GM19324 (cell line): ENCODE measurements at regions not wholly inside any gene's neighbourhood (a gene's known extent, or its start where the extent isn't known, plus 50 kb on each side); places are given as distances from the start of the nearest gene placed in this dataset.
"Not testable (repeated sequence)": the region's sequence is repeated elsewhere in the genome, so short reads cannot be mapped to it uniquely, and the experiment has no call there.

Experiments
- ATAC-seq: cut with Tn5 transposase; IDR thresholded peaks from one replicate; pipeline ENCODE4 v1.9.1; 2021; ENCODE audit warnings: mild to moderate bottlenecking, moderate library complexity; ENCODE audit not compliant: unreplicated experiment, low FRiP score

- ATAC-seq, result no peak
These were observed 534.6 kb upstream of the TMEFF2 start for GRCh38 chr2:192729369-192729768.

GRCh38 chr2:192725991-192726390, 531.3 kb upstream of the TMEFF2 start:
- no peak for ATAC-seq

- no peak for ATAC-seq
These were observed 524.9 kb upstream of the TMEFF2 start for GRCh38 chr2:192719629-192720028.

GRCh38 chr2:192718340-192718739, 523.6 kb upstream of the TMEFF2 start:
- ATAC-seq, result no peak

- ATAC-seq, result no peak
These were observed 506.2 kb upstream of the TMEFF2 start for GRCh38 chr2:192700934-192701333.

- no peak for ATAC-seq
These were observed 503.1 kb upstream of the TMEFF2 start for GRCh38 chr2:192697880-192698279.

GRCh38 chr2:192696857-192697256, 502.1 kb upstream of the TMEFF2 start:
- ATAC-seq, result no peak

- no peak for ATAC-seq
These were observed 492.3 kb upstream of the TMEFF2 start for GRCh38 chr2:192687015-192687414.

GRCh38 chr2:192682511-192682910, 487.8 kb upstream of the TMEFF2 start:
- not testable (repeated sequence) for ATAC-seq

GRCh38 chr2:192675681-192676080, 480.9 kb upstream of the TMEFF2 start:
- no peak for ATAC-seq

GRCh38 chr2:192669505-192670091, 474.9 kb upstream of the TMEFF2 start:
- no peak for ATAC-seq

- ATAC-seq, result not testable (repeated sequence)
These were observed 465.8 kb upstream of the TMEFF2 start for GRCh38 chr2:192660555-192660954.

- no peak for ATAC-seq
These were observed 462.6 kb upstream of the TMEFF2 start for GRCh38 chr2:192657362-192657761.

- ATAC-seq, result no peak
These were observed 461.2 kb upstream of the TMEFF2 start for GRCh38 chr2:192655916-192656315.

- no peak for ATAC-seq
These were observed 451.3 kb upstream of the TMEFF2 start for GRCh38 chr2:192645811-192646598.

- ATAC-seq, result no peak
These were observed 439.8 kb upstream of the TMEFF2 start for GRCh38 chr2:192634557-192634956.

GRCh38 chr2:192628017-192628416, 433.3 kb upstream of the TMEFF2 start:
- ATAC-seq, result no peak

GRCh38 chr2:192615105-192615504, 420.4 kb upstream of the TMEFF2 start:
- no peak for ATAC-seq

GRCh38 chr2:192604295-192604694, 409.6 kb upstream of the TMEFF2 start:
- ATAC-seq, result no peak

- not testable (repeated sequence) for ATAC-seq
These were observed 403.9 kb upstream of the TMEFF2 start for GRCh38 chr2:192598649-192599048.

GRCh38 chr2:192593561-192593960, 398.8 kb upstream of the TMEFF2 start:
- ATAC-seq, result no peak

GRCh38 chr2:192591617-192592016, 396.9 kb upstream of the TMEFF2 start:
- ATAC-seq, result no peak
